CD4-positive, alpha-beta T cell treated with Interleukin-15 for 4 hours (primary cell): ENCODE measurements at regions not wholly inside any gene's neighbourhood (a gene's known extent, or its start where the extent isn't known, plus 50 kb on each side); places are given as distances from the start of the nearest gene placed in this dataset.
"Not testable (repeated sequence)": the region's sequence is repeated elsewhere in the genome, so short reads cannot be mapped to it uniquely, and the experiment has no call there.

ENCODE experiments used
- DNase-seq: peaks from one replicate; pipeline ENCODE4 v3.0.0-alpha.2; 2020; ENCODE audit warnings: low spot score

GRCh38 chrX:131595120-131595519 is 51.2 kb downstream of the OR13H1 start:
- DNase-seq = no peak

- no peak for DNase-seq
These were observed 64.0 kb downstream of the OR13H1 start for GRCh38 chrX:131607792-131608369.

- no peak for DNase-seq
These were observed 65.6 kb downstream of the OR13H1 start for GRCh38 chrX:131609480-131609879.

GRCh38 chrX:131613260-131613659 is 69.4 kb downstream of the OR13H1 start:
- DNase-seq = no peak

GRCh38 chrX:131614241-131614640 is 70.4 kb downstream of the OR13H1 start:
- DNase-seq = no peak

- DNase-seq = no peak
These were observed 73.3 kb downstream of the OR13H1 start for GRCh38 chrX:131617182-131617581.

GRCh38 chrX:131621650-131622049 is 77.8 kb downstream of the OR13H1 start:
- DNase-seq = no peak

- DNase-seq = no peak
These were observed 82.9 kb downstream of the OR13H1 start for GRCh38 chrX:131626681-131627296.

- DNase-seq = no peak
These were observed 86.7 kb downstream of the OR13H1 start for GRCh38 chrX:131630534-131630933.

- peak; percentile 23 for DNase-seq
These were observed 89.5 kb downstream of the OR13H1 start for GRCh38 chrX:131633285-131633917.

- no peak for DNase-seq
These were observed 91.0 kb downstream of the OR13H1 start for GRCh38 chrX:131634900-131635299.

- DNase-seq = no peak
These were observed 102.2 kb downstream of the OR13H1 start for GRCh38 chrX:131646106-131646505.

GRCh38 chrX:131649741-131650140 is 105.9 kb downstream of the OR13H1 start:
- no peak for DNase-seq

GRCh38 chrX:131650637-131651410 is 107.0 kb downstream of the OR13H1 start:
- no peak for DNase-seq

- not testable (repeated sequence) for DNase-seq
These were observed 119.9 kb downstream of the OR13H1 start for GRCh38 chrX:131663726-131664125.

- DNase-seq = no peak
These were observed 127.9 kb downstream of the OR13H1 start for GRCh38 chrX:131671735-131672134.

- no peak for DNase-seq
These were observed 131.8 kb downstream of the OR13H1 start for GRCh38 chrX:131675596-131676194.

GRCh38 chrX:131677655-131678628 is 134.1 kb downstream of the OR13H1 start:
- DNase-seq = peak; percentile 2

GRCh38 chrX:131682735-131683134 is 138.9 kb downstream of the OR13H1 start:
- not testable (repeated sequence) for DNase-seq

- DNase-seq = no peak
These were observed 149.5 kb downstream of the OR13H1 start for GRCh38 chrX:131693359-131693758.

GRCh38 chrX:131696989-131697388 is 153.1 kb downstream of the OR13H1 start:
- DNase-seq = not testable (repeated sequence)
